Left lung (tissue), 4 donors: ENCODE measurements at regions not wholly inside any gene's neighbourhood (a gene's known extent, or its start where the extent isn't known, plus 50 kb on each side); places are given as distances from the start of the nearest gene placed in this dataset.
A peak's percentile ranks its signal among the peaks of the same experiment; 100 is the strongest.

Source experiments
- ATAC-seq: fragments of 200-7000 bp; cut with Tn5 transposase; one replicate; pipeline ENCODE4 v1.9.1; 2020; ENCODE audit warnings: moderate library complexity
- DNase-seq, 4 donors: peaks; one replicate each; pipeline ENCODE4 v3.0.0-alpha.2; 2013 to 2020
- H3K27ac ChIP-seq, 2 donors: fragments of 200-600 bp; sonication (generic) in 1 of 2; one replicate each; pipeline versions ENCODE4 v1.5.0 to v1.8.0; 2020 to 2021
- H3K27me3 ChIP-seq, 2 donors: fragments of 200-600 bp; sonication (generic) in 1 of 2; one replicate each; pipeline versions ENCODE4 v1.5.0 to v1.8.0; 2020 to 2021
- H3K36me3 ChIP-seq, 2 donors: fragments of 200-600 bp; sonication (generic) in 1 of 2; one replicate each; pipeline versions ENCODE4 v1.5.0 to v1.8.0; 2020 to 2021
- H3K4me1 ChIP-seq, 2 donors: fragments of 200-600 bp; one replicate each; pipeline ENCODE4 v1.8.0; 2021
- H3K4me3 ChIP-seq, 2 donors: fragments of 200-600 bp; sonication (generic) in 1 of 2; one replicate each; pipeline versions ENCODE4 v1.5.0 to v1.8.0; 2020 to 2021; ENCODE audit warnings: mild to moderate bottlenecking in 1 of 2
- H3K9me3 ChIP-seq, 2 donors: fragments of 200-600 bp; sonication (generic) in 1 of 2; one replicate each; pipeline versions ENCODE4 v1.5.0 to v1.8.0; 2020 to 2021
- CTCF ChIP-seq, 2 donors: fragments of 200-600 bp; sonication (generic) in 1 of 2; IDR thresholded peaks; one replicate each; pipeline versions ENCODE4 v1.5.0 to v1.8.0; 2021; ENCODE audit warnings: antibody characterized with exemption in 2 of 2
- intact Hi-C, 2 donors: fragments of 100-400 bp; cut with DNase I; formaldehyde crosslinking; loops; one replicate each; pipeline versions ENCODE4 v1.11.2 to v1.14.2; 2022
- donor health status: DM: no; HTN: yes; CAD: no.
- donor health status: DM: no; HTN: no; CAD: no.

GRCh38 chr1:29639741-29640427, 403.6 kb downstream of the PTPRU start:
- Histone ChIP-seq H3K4me3 (no peak overlapping the region), H3K4me1 (no peaks in the 10 kb centered on the region), H3K36me3 (no peaks in the 10 kb centered on the region), H3K9me3 (no peaks in the 10 kb centered on the region), H3K27ac (no peak overlapping the region), H3K27me3 (peaks cover 0 to 8% of the 10 kb centered on the region in 2 donors)
- TF ChIP-seq CTCF (IDR thresholded peaks at IDR 0.05), result no peak
- DNase-seq (no peak), ATAC-seq (no peak)
- intact Hi-C loops, result no loop called here

GRCh38 chr1:29639156-29639736, 402.9 kb downstream of the PTPRU start:
- peaks cover 0 to 14% of the 10 kb centered on the region in 2 donors for H3K27me3 ChIP-seq
- H3K27ac ChIP-seq, result no peak overlapping the region
- no peaks in the 10 kb centered on the region for H3K36me3 ChIP-seq
- no peaks in the 10 kb centered on the region for H3K9me3 ChIP-seq
- intact Hi-C loops, result no loop called here
- no peaks in the 10 kb centered on the region for H3K4me1 ChIP-seq
- DNase-seq, result no peak
- peak; percentile 68 for ATAC-seq
- H3K4me3 ChIP-seq, result no peak overlapping the region
- no peak for TF ChIP-seq CTCF (IDR thresholded peaks at IDR 0.05)

DNA sequence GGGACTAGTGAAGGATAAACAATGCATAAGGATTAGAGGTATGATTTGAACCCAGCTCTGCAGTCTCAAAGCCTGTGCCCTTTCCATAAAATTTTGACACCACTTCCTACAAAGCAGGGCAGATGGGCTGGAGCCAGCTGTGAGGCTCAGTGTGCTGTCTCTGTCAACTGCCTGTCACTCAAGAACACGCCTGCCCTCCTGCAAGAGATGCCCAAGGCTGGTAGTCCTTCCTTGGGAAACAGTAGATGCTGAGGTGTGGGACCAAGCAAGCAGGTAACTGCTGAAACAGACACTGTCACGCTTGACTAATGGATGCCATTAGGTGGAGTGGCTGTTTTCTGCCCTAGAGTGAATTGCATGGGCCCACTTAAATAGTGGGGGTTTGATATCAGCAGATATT, 402.0 kb downstream of the PTPRU start:
- DNase-seq, result no peak
- intact Hi-C loops, result no loop called here
- TF ChIP-seq CTCF (IDR thresholded peaks at IDR 0.05), result no peak
- H3K27me3 ChIP-seq, result peaks cover 0 to 20% of the 10 kb centered on the region in 2 donors
- no peaks in the 10 kb centered on the region for H3K36me3 ChIP-seq
- no peaks in the 10 kb centered on the region for H3K4me1 ChIP-seq
- no peaks in the 10 kb centered on the region for H3K9me3 ChIP-seq
- H3K4me3 ChIP-seq, result no peak overlapping the region
- no peak for ATAC-seq
- no peak overlapping the region for H3K27ac ChIP-seq

- Histone ChIP-seq H3K9me3 (no peaks in the 10 kb centered on the region), H3K27me3 (peaks cover 0 to 20% of the 10 kb centered on the region in 2 donors), H3K4me3 (no peak overlapping the region), H3K4me1 (no peaks in the 10 kb centered on the region), H3K36me3 (no peaks in the 10 kb centered on the region), H3K27ac (no peak overlapping the region)
- no peak for DNase-seq
- ATAC-seq, result no peak
- no peak for TF ChIP-seq CTCF (IDR thresholded peaks at IDR 0.05)
- intact Hi-C loops, result no loop called here
Measured at GRCh38 chr1:29636936-29637335, 400.6 kb downstream of the PTPRU start.

- Histone ChIP-seq H3K4me1 (no peaks in the 10 kb centered on the region), H3K36me3 (no peaks in the 10 kb centered on the region), H3K27ac (no peak overlapping the region), H3K27me3 (peaks cover 0 to 15% of the 10 kb centered on the region in 2 donors), H3K9me3 (no peaks in the 10 kb centered on the region), H3K4me3 (no peak overlapping the region)
- intact Hi-C loops, result no loop called here
- no peak for DNase-seq
- ATAC-seq, result no peak
- TF ChIP-seq CTCF (IDR thresholded peaks at IDR 0.05), result no peak
Measured at GRCh38 chr1:29635501-29636263, 399.4 kb downstream of the PTPRU start.
